ENCODE measurements at regions not wholly inside any gene's neighbourhood (a gene's known extent, or its start where the extent isn't known, plus 50 kb on each side); places are given as distances from the start of the nearest gene placed in this dataset.

- no peak overlapping the region for H3K4me3 ChIP-seq
- DNase-seq (ENCODE audit: low spot score), result no peak
- H3K4me1 ChIP-seq (replicated peaks), result no peaks in the 10 kb centered on the region
- H3K9me3 ChIP-seq, result no peaks in the 10 kb centered on the region
- no peaks in the 10 kb centered on the region for H3K36me3 ChIP-seq
- no peak overlapping the region for H3K27ac ChIP-seq
- TF ChIP-seq POLR2AphosphoS5 (IDR thresholded peaks at IDR 0.05), result no peak
- TF ChIP-seq CTCF (IDR thresholded peaks at IDR 0.05), result no peak
- no peak for TF ChIP-seq POLR2A (IDR thresholded peaks at IDR 0.05)
- intact Hi-C loops (cut with DNase I), result no loop called here
- no peaks in the 10 kb centered on the region for H3K27me3 ChIP-seq (replicated peaks; ENCODE audit: insufficient read depth)
- 85% methylated on average over 13 of the region's 13 CpGs for WGBS
These were observed 82.9 kb downstream of the HES1 start for GRCh38 chr3:194218646-194219453.

GRCh38 chr3:194219826-194220410 lies 84.0 kb downstream of the HES1 start:
- intact Hi-C loops (cut with DNase I), result no loop called here
- Histone ChIP-seq H3K4me1 (replicated peaks) (no peaks in the 10 kb centered on the region), H3K36me3 (no peaks in the 10 kb centered on the region), H3K9me3 (no peaks in the 10 kb centered on the region), H3K27me3 (replicated peaks; ENCODE audit: insufficient read depth) (no peaks in the 10 kb centered on the region), H3K4me3 (no peak overlapping the region), H3K27ac (no peak overlapping the region)
- TF ChIP-seq POLR2AphosphoS5 (IDR thresholded peaks at IDR 0.05), result no peak
- no peak for TF ChIP-seq CTCF (IDR thresholded peaks at IDR 0.05)
- TF ChIP-seq POLR2A (IDR thresholded peaks at IDR 0.05), result no peak
- WGBS, result 89% methylated on average over 10 of the region's 10 CpGs
- no peak for DNase-seq (ENCODE audit: low spot score)

- H3K27ac ChIP-seq, result no peak overlapping the region
- H3K27me3 ChIP-seq (replicated peaks; ENCODE audit: insufficient read depth), result no peaks in the 10 kb centered on the region
- H3K4me1 ChIP-seq (replicated peaks), result no peaks in the 10 kb centered on the region
- no peaks in the 10 kb centered on the region for H3K36me3 ChIP-seq
- 93% methylated on average over 8 of the region's 8 CpGs for WGBS
- intact Hi-C loops (cut with DNase I), result no loop called here
- DNase-seq (ENCODE audit: low spot score), result no peak
- H3K4me3 ChIP-seq, result no peak overlapping the region
- TF ChIP-seq POLR2A (IDR thresholded peaks at IDR 0.05) (no peak), POLR2AphosphoS5 (IDR thresholded peaks at IDR 0.05) (no peak), CTCF (IDR thresholded peaks at IDR 0.05) (no peak)
- H3K9me3 ChIP-seq, result no peaks in the 10 kb centered on the region
These were observed 85.0 kb downstream of the HES1 start for GRCh38 chr3:194220901-194221326.

GRCh38 chr3:194221336-194221735 lies 85.4 kb downstream of the HES1 start:
- Histone ChIP-seq H3K27me3 (replicated peaks; ENCODE audit: insufficient read depth) (no peaks in the 10 kb centered on the region), H3K27ac (no peak overlapping the region), H3K4me3 (no peak overlapping the region), H3K4me1 (replicated peaks) (no peaks in the 10 kb centered on the region), H3K36me3 (no peaks in the 10 kb centered on the region), H3K9me3 (no peaks in the 10 kb centered on the region)
- intact Hi-C loops (cut with DNase I), result no loop called here
- no peak for DNase-seq (ENCODE audit: low spot score)
- TF ChIP-seq POLR2A (IDR thresholded peaks at IDR 0.05), result no peak
- 69% methylated on average over 4 of the region's 4 CpGs for WGBS

GRCh38 chr3:194223951-194224350 lies 88.0 kb downstream of the HES1 start:
- H3K27ac ChIP-seq, result no peak overlapping the region
- H3K27me3 ChIP-seq (replicated peaks; ENCODE audit: insufficient read depth), result no peaks in the 10 kb centered on the region
- H3K36me3 ChIP-seq, result no peaks in the 10 kb centered on the region
- no peaks in the 10 kb centered on the region for H3K4me1 ChIP-seq (replicated peaks)
- 92% methylated on average over 4 of the region's 4 CpGs for WGBS
- intact Hi-C loops (cut with DNase I), result no loop called here
- no peak overlapping the region for H3K4me3 ChIP-seq
- no peaks in the 10 kb centered on the region for H3K9me3 ChIP-seq
- TF ChIP-seq POLR2A (IDR thresholded peaks at IDR 0.05), result no peak
- TF ChIP-seq CTCF (IDR thresholded peaks at IDR 0.05), result no peak
- no peak for TF ChIP-seq POLR2AphosphoS5 (IDR thresholded peaks at IDR 0.05)
- no peak for DNase-seq (ENCODE audit: low spot score)
